ENCODE measurements at regions not wholly inside any gene's neighbourhood (a gene's known extent, or its start where the extent isn't known, plus 50 kb on each side); places are given as distances from the start of the nearest gene placed in this dataset.
"Not testable (repeated sequence)": the region's sequence is repeated elsewhere in the genome, so short reads cannot be mapped to it uniquely, and the experiment has no call there.

DNA sequence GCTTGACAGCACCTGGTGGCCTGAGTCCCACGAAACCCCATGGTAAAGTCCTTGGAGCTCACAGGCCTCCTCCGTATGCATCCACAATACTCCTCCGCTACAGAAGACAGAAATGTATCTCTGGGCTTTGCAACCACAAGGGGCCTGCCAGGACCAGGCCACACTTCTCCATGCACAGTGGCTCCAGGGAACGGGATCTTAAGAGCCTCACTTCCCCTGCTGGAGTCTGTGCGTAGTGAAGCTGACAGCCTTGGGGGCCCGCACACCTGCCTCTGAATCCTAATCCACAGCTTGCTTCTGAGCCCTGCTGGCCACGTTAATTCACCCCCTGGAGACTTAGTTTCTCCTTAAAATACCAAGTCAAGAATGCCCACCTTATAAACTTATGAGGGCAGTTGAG lies 125.7 kb downstream of the COPRS start:
- no peak overlapping the region for H3K27ac ChIP-seq
- H3K27me3 ChIP-seq (ENCODE audit: control insufficient read depth, insufficient read depth, low read length): no peaks in the 10 kb centered on the region
- H3K36me3 ChIP-seq (ENCODE audit: control insufficient read depth, insufficient read depth, low read length): no peaks in the 10 kb centered on the region
- no peaks in the 10 kb centered on the region for H3K9me3 ChIP-seq (ENCODE audit: control insufficient read depth, low read length)
- no peak overlapping the region for H3K4me2 ChIP-seq (ENCODE audit: low read length)
- TF ChIP-seq, protein P1, sequence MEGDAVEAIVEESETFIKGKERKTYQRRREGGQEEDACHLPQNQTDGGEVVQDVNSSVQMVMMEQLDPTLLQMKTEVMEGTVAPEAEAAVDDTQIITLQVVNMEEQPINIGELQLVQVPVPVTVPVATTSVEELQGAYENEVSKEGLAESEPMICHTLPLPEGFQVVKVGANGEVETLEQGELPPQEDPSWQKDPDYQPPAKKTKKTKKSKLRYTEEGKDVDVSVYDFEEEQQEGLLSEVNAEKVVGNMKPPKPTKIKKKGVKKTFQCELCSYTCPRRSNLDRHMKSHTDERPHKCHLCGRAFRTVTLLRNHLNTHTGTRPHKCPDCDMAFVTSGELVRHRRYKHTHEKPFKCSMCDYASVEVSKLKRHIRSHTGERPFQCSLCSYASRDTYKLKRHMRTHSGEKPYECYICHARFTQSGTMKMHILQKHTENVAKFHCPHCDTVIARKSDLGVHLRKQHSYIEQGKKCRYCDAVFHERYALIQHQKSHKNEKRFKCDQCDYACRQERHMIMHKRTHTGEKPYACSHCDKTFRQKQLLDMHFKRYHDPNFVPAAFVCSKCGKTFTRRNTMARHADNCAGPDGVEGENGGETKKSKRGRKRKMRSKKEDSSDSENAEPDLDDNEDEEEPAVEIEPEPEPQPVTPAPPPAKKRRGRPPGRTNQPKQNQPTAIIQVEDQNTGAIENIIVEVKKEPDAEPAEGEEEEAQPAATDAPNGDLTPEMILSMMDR (IDR thresholded peaks at IDR 0.05): no peak
- no peaks in the 10 kb centered on the region for H3K4me1 ChIP-seq
- no peak overlapping the region for H3K9ac ChIP-seq
- no peak overlapping the region for H2AFZ ChIP-seq
- no peak overlapping the region for H3K4me3 ChIP-seq (ENCODE audit: low read depth, low read length)
- no peaks in the 10 kb centered on the region for H3K79me2 ChIP-seq

DNA sequence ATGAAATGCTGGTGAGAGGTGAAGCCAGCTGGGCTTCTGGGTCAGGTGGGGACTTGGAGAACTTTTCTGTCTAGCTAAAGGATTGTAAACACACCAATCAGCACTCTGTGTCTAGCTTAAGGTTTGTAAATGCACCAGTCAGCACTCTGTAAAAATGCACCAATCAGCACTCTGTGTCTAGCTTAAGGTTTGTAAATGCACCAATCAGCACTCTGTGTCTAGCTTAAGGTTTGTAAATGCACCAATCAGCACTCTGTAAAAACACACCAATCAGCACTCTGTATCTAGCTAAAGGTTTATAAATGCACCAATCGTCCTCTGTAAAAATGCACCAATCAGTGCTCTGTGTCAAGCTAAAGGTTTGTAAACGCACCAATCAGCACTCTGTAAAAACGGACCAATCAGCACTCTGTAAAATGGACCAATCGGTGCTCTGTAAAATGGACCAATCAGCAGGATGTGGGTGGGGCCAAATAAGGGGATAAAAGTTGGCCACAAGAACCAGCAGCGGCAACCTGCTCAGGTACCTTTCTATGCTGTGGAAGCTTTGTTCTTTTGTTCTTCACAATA lies 127.4 kb downstream of the COPRS start:
- H3K79me2 ChIP-seq; H3K9ac ChIP-seq; H3K4me3 ChIP-seq (ENCODE audit: low read depth, low read length); H3K27ac ChIP-seq; H3K9me3 ChIP-seq (ENCODE audit: control insufficient read depth, low read length); H3K4me2 ChIP-seq (ENCODE audit: low read length); H2AFZ ChIP-seq; H3K27me3 ChIP-seq (ENCODE audit: control insufficient read depth, insufficient read depth, low read length); H3K4me1 ChIP-seq; H3K36me3 ChIP-seq (ENCODE audit: control insufficient read depth, insufficient read depth, low read length): not testable (repeated sequence)

DNA sequence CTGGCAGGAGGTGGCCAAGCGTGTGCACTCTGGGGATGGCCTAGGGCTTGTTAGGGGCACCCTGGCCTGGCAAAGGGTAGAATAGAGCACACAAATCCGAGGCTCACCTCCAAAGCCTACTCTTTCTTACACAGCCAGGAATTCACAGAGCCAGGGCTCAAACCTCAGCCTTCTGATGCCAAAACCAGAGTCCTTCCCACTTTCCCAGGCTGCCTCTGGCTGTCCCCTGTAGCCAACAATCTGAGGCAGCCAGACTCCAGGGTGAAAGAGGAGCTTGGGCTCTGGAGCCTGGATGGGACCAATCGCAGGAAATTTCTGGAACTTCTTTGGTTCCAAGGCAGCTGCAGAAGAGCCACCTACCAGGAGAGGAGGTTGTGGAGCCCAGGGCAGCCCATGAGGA lies 127.9 kb downstream of the COPRS start:
- Histone ChIP-seq H3K27ac (no peak overlapping the region), H3K79me2 (no peaks in the 10 kb centered on the region), H2AFZ (no peak overlapping the region), H3K36me3 (ENCODE audit: control insufficient read depth, insufficient read depth, low read length) (no peaks in the 10 kb centered on the region), H3K4me1 (no peaks in the 10 kb centered on the region), H3K27me3 (ENCODE audit: control insufficient read depth, insufficient read depth, low read length) (no peaks in the 10 kb centered on the region), H3K4me3 (ENCODE audit: low read depth, low read length) (no peak overlapping the region), H3K4me2 (ENCODE audit: low read length) (no peak overlapping the region), H3K9me3 (ENCODE audit: control insufficient read depth, low read length) (no peaks in the 10 kb centered on the region), H3K9ac (no peak overlapping the region)
- TF ChIP-seq, protein P1 (IDR thresholded peaks at IDR 0.05): no peak

DNA sequence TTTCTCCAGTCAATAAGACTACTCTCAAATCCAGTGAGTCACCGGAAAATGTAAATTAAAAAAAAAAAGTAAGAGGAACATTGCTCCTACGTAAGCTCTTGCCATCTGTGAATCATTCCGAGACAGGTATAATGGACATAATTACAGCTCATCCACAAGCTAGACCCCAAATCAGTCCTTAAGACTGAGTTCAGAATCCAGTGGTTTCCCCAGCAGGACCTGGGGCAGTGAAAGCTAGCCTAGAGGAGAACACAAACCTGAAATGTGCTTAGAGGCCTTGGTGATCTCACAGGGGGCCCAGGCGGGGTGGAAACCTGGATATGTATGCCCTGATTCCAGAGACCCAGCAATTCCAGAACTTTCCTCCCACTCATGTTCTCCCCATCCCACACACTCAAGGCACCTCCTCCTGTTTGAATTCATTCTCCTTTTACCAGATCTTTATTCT lies 132.0 kb downstream of the COPRS start:
- H3K27ac ChIP-seq: no peak overlapping the region
- H2AFZ ChIP-seq: no peak overlapping the region
- no peaks in the 10 kb centered on the region for H3K79me2 ChIP-seq
- H3K9me3 ChIP-seq (ENCODE audit: control insufficient read depth, low read length): no peaks in the 10 kb centered on the region
- TF ChIP-seq, protein P1 (IDR thresholded peaks at IDR 0.05): no peak
- H3K4me3 ChIP-seq (ENCODE audit: low read depth, low read length): no peak overlapping the region
- H3K9ac ChIP-seq: no peak overlapping the region
- H3K27me3 ChIP-seq (ENCODE audit: control insufficient read depth, insufficient read depth, low read length): no peaks in the 10 kb centered on the region
- no peaks in the 10 kb centered on the region for H3K36me3 ChIP-seq (ENCODE audit: control insufficient read depth, insufficient read depth, low read length)
- no peaks in the 10 kb centered on the region for H3K4me1 ChIP-seq
- H3K4me2 ChIP-seq (ENCODE audit: low read length): no peak overlapping the region

DNA sequence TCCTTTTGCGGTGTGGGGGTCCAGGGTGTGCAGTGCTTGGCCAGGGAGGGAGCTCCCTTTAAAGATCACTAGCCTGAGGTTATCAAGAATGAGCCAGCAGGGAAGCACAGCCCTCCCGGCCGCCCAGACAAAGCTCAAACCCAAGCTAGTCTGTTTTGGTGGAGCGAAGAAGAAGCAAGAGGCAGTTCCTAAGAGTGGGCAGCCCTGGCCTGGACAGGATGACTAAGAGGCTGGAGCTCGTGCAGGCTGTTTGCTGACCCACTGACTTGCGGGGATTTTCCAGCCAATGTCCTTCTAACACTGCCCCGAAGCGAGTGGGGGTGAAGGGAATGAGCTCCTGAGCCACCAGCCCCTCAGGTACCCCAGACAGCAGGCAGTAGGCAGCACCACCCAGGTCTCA lies 134.4 kb downstream of the COPRS start:
- Histone ChIP-seq H3K27me3 (ENCODE audit: control insufficient read depth, insufficient read depth, low read length) (no peaks in the 10 kb centered on the region), H3K4me3 (ENCODE audit: low read depth, low read length) (no peak overlapping the region), H3K4me2 (ENCODE audit: low read length) (no peak overlapping the region), H3K79me2 (no peaks in the 10 kb centered on the region), H2AFZ (no peak overlapping the region), H3K27ac (peak overlapping the region; percentile 29), H3K36me3 (ENCODE audit: control insufficient read depth, insufficient read depth, low read length) (no peaks in the 10 kb centered on the region), H3K9ac (no peak overlapping the region), H3K4me1 (no peaks in the 10 kb centered on the region), H3K9me3 (ENCODE audit: control insufficient read depth, low read length) (no peaks in the 10 kb centered on the region)
- TF ChIP-seq, protein P1 (IDR thresholded peaks at IDR 0.05): no peak

Measured in parathyroid adenoma (tissue), 2 donors.